GM19193 (cell line): ENCODE measurements at regions not wholly inside any gene's neighbourhood (a gene's known extent, or its start where the extent isn't known, plus 50 kb on each side); places are given as distances from the start of the nearest gene placed in this dataset.

ENCODE experiments used
- POLR2A ChIP-seq: IDR thresholded peaks from 4 replicates; pipeline ENCODE4 v1.6.1; 2011; ENCODE audit not compliant: insufficient read depth, insufficient read length; ENCODE audit errors: extremely low read depth

DNA sequence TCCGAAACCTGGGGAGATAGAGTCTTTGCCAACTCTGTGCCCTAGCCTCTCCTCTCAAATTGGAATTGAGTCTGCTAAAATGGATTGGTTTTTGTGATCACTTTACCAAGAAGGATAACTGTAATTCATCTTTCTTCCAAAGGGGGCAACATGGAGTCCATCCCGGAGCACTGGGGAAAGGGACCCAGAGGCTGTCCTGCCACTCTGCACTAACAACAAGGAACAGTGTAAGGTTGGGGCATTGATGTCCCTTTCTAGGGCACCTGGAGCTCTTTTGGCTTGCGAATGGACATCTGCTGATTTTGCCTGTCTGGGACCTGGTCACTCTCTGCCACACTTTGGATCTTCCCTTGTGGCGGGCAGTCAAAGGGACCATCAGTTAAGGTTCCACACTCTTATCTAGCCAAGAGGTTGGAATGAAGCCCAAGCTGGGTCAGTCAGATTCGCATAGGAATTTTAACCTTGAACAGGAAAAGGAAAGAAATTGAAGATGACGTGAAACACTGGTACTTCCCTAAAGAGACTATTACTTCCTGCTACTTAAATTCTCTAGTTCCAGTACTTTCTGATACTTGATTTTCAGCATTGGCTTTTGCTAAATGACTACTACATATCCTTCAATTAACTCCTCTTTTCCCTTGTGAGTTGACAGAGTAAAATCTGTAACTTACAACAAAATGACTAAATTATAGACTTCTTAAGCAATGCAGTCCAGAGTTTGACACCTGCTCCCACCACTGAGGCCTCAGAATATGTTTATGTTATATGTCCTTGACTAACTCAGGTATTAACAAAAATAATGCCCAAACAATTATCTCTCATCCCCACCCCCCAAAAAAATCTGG, 64.7 kb upstream of the KLF7 start:
- no peak for TF ChIP-seq POLR2A

DNA sequence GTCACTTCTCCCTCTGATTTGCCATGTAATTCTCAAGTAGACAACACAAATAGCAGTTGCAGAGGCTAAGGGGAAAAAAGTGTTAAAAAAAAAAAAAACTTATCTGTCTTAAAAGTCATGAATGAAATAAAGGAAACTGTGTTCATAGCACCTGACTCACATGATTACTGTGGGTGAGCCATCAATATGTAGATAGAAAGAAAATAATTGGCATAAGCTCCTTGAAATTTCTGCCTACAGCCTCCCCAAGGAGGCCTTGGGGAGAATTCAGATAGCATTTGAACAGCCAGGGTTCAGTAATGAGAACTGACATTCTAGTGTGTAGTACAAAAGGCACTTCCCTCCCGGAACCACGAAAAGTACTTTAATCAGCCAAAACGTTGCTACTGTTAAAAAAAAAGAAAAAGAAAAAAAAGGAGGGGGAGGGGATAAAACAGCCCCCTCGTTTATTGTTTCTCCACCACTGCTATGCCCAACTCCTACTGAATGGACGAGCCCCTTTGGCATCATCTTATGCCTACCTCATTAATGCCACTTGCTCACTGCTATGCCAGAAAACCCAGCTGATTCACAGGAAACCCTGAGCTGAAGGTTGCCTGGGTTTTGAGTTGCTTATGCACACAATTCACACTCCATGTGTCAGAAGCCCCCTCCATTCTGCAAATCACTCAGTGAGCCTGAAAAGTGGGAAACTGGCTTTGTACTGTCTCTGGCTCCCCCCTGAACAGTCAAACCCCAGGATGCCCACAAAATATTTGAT, 65.5 kb upstream of the KLF7 start:
- TF ChIP-seq POLR2A = no peak

DNA sequence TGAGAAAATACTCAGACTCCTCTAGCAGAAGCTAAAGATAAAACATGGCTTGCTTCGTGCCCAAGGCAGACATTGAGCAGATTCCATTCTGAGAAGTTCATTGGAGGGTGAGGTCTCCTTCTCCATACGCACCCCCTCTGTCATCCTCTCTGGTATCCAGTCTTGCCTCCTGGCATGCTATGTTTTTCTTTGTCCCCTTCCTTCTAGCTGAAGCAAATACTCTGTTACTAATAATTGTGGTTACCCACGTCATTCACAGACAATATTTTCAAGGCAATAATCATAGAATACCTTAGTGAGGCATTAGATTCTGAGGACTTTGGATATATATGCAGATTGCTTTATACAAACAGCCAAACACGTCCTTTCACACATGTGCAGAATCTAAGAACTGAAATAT, 66.2 kb upstream of the KLF7 start:
- no peak for TF ChIP-seq POLR2A

DNA sequence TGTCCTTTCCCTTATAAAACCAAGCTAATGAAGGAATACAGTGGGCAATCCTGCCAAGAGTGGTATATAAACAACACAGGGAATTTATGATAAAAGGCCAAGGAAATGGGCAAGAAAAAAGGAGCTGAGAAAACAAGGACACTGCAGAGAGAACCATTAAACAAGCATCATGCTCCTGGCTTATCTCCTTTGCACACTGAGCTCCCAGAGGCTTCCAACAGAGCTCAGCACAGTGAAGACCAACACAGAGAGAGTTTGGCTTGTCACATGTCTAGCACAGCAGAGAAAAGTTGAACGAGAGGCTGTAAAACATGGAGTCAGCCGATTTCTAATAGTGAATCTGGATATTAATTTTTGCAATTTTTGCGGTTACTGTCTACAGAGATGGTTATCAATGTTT, 68.0 kb upstream of the KLF7 start:
- no peak for TF ChIP-seq POLR2A

DNA sequence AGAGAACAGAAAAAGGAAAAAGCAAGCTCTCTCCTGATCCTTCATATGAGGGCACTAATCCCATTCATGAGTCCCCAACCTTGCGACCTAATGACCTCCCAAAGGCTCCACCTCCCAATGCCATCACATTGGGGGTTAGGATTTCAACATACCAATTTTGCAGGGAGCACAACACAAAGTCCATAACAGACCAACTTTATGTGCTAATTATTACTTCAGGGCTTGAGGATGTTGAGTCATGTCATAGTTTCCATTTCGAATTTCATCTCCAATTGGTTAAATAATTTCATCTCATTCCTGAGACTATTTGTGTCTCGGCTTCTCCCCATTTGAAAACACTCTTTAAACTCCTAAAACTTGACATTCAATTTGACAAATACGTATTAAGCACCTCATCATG, 69.9 kb upstream of the KLF7 start:
- no peak for TF ChIP-seq POLR2A

DNA sequence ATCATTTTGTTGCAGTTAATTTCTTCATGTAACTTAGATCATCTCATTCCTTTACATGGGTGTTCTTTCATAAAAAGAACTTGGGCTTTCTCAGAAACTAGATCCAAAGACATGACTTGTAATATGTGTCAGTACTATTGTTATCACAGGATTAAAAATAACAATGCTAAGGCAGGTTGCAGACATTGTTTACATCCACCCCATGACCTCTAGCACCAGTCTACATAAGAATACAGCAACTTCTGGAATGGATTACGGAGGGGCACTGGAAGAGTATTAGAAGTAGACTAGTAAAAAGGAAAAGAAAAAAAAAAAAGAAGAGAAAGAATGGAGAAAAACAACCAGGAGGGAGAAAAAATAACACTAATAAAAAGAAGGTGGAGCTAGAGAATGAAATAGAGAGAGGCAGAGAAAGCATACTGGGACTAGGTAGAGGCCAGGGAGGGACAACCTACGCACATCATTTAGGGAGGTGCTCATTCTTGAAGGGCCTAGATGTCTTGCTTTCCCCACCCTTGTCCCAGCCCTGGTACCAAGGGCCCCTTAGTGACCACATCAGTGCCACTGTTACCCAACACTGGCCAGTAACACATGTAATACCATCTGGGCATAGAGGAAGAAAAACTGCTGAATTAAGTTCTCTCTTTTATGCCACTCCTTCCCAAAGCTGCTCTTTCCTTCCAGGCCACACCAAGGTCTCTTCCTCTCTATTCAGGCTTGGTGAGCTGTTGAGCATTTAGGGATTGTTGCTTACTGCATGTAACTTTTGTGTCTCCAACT, 70.6 kb upstream of the KLF7 start:
- TF ChIP-seq POLR2A = no peak

DNA sequence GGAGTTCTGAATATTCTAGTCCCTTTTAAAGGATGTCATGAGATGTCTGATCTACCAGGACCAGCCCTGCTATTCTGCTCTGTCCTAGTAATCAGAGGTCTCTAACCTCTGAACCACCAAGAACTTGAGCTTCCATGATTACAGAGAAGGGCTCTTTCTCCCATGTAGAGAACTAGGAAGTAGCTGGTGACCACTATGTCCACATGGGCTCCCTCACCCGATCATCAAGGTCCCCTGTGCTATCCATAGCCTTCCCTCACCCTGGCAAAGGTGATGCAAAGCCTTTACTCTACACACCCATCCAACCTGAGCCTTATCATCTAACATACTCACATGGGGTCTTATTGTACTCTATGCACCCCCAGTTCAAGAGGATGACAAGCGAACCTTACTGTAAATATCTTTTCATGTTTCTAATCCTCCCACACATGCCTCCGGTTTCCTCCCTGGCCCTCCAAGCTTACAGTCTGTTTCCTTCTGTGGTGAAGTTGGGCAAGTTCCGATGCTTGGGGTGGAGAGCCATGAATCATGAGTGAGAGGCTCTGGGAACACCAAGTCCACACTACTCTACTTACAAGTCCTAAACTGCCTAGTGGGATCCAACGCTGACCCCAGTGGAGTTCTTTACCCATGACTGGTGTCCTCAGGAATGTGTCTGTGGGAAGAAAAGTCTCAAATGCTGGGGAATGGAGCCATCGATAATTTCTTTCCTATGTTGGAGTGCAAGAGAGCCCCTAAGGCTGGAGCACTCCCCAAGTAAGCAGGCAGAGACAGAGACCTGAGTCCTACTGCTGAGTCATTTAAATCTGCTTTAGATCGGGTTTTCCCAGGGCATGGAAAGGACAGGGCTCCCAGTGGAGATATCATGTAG, 73.3 kb upstream of the KLF7 start:
- no peak for TF ChIP-seq POLR2A

DNA sequence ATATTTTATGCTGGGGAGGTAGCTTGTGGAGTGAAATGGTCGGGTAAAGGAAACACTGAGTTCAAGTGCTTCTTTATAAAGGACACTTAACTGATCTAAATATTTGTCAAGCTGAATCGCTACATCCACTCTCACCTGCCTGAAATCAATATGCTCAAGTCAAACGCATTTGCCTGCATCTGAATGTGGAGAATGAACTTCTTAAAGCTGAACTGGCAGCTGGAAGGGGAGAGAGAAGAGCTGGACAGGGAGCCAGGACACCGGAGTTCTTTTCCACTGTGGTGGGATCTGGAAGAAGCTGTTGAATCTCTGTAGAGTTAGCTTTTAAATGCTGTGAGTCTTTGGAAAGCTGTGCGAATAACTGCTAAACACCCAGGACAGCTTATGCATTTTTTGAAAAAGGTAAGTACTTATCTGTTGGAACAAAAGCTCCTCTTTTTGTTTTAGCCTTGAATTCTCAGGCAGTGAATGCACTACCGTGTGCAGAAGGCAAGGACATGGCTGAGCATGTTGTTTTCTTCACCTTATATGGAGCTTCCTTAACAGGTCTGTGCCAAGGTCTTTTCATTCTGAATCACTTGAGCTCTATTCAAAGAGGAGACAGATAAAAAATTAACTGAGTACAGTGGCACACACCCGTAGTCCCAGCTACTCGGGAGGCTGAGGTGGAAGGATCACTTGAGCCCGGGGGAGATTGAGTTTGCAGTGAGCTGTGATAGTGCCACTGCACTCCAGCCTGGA, 74.2 kb upstream of the KLF7 start:
- TF ChIP-seq POLR2A = no peak

DNA sequence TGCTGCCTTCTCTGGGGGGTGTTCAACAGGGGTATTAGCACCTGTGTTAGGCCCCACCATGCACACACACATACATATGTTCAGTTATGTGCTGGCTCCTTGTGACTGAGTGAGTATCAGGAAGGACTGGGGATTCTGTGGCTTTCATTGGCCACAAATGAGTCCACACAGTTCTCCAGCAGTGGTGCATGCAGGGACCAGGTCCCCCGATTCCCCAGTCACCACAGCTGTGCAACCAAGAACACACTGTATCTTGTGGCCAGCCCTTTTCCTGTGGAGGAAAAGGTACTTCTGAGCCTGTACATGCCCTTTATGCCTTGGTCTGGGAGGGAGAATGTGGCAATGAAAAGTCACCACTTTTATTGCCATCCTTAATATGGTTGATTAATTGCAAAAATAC, 74.9 kb upstream of the KLF7 start:
- no peak for TF ChIP-seq POLR2A

DNA sequence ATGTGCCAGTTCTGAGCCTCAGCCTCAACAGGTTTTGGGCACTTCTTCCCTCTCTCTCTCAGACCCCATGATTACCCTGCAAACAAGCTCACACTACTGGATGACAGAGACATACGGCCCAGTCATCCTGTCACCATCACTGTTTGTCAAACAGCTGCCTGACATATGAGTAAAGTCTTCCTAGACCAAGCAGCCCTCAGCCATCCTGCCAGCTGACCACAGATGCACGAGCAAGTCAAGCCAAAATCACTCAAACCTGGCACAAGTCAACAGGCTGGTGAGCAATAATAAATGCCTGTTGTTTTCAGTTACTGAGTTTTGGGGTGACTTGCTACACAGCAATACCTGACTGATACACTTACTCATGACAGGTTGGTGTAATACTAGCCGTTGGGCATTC, 75.5 kb upstream of the KLF7 start:
- no peak for TF ChIP-seq POLR2A

DNA sequence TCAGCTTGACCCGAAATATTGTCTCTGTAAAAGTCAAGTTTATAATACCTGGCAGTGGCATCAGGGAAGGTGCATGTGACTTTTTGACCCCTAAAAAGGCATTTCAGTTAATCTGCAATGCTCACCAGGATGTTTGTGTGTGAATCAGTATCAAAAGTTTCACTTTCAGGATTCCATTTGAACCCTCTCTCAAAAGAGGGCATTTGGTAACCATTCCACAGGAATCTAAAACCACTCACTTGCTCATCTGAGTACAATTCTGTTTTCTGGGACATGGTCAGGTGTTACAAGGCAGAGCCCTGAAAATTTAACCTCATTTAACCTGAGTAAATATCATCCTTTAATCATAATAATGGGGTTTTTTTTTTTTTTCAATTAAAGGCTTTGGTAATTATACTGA, 77.9 kb upstream of the KLF7 start:
- TF ChIP-seq POLR2A = no peak

DNA sequence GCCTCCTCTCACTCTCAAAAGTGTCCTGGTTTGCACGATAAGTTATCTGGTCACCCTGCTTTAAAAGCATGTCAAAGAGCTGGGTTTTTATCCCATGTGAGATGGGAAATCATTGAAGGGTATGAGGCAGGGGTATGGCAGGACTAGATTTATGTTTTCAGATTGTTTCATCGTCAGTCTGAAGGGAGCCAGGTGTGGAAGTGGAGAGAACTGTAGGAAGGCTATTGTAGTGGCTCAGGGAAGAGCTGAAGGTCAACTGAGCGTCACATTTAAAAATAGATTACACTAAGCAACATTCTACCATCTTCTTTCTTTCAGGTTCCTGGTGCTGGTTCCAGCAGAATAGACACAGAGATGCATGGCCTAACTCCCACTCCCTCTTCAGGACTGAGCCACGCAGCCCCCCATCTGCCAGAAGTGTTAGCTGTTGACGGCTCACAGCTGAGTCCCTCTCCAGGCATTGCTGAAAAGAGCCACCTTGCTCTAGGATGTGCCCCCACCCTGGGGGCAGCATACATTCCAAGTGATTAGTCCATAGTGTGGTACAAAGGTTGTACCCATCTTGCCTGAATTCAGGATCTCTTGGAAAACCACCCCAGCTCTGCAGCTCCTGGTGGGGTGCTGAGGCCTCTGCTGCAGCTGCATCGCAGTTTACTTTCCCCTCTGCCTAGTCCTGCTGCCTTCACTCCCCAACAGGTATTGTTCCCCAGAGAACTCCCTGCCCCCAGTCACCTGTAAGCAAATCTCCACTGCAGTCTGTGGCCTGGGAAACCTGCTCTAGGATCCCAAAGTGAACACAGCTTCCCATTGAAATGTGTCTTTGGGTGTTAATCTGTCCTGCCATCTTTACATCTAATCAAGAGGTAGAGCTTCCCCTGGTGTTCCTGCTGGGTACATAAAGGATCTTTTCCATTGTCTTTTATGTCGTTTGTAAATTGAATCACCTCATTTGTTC, 79.5 kb upstream of the KLF7 start:
- TF ChIP-seq POLR2A = no peak
